HG02938 (cell line): ENCODE measurements at regions not wholly inside any gene's neighbourhood (a gene's known extent, or its start where the extent isn't known, plus 50 kb on each side); places are given as distances from the start of the nearest gene placed in this dataset.

Source experiments
- ATAC-seq: cut with Tn5 transposase; IDR thresholded peaks from one replicate; pipeline ENCODE4 v1.9.1; 2021; ENCODE audit warnings: mild to moderate bottlenecking, moderate library complexity; ENCODE audit not compliant: unreplicated experiment

DNA sequence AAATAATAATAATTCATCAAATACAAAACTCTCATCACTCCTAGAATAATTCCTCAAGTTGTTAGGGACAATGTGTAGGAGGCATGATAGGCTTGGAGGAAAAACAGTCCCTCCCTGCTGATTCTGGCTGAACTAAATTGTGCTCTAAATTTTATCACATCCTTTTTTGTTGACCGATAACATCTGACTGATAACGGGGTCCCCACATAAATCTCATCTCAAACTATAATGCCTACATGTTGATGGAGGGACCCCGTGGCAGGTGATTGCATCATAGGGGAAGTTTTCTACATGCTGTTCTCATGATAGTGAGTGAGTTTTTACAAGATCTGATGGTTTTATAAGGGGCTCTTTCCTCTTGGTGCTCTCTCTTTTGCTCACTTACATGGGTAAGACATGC, 1043.5 kb upstream of the SORCS1 start:
- no peak for ATAC-seq

DNA sequence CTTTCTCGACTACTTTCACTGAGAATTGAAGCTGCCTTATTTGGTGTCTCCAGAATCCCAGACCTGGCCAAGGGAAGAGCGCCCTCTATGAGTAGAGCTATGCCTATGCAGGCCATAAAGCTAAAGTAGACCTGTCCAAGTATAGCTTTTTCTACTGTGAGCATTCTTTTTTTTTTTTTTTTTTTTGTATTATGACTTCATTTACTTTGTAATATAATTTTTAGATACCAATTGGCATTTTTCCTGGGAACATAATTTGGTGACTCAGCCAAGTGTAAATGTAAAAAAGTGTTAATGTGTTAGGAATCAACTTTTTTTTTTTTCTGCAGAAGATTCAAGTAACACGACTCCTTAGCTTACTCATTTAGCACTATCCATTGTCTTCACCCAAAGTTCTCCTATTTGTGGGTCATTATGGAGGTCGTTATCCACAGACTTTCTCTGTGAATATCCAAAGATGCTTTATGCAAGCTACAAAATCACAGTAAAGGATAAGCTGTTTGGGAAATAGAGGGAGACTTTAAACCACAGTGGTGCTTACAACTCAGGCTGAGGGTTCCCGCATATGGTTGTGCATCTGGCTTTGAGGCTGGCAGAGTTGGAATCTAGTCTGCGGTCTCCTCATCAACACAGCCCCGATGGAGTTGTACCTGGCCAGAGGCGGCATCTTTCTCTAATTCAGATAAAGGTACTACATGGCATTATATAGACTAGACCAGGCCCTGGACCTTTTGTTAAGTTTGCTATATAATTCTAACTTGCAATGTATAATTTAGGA, 1040.2 kb upstream of the SORCS1 start:
- no peak for ATAC-seq

DNA sequence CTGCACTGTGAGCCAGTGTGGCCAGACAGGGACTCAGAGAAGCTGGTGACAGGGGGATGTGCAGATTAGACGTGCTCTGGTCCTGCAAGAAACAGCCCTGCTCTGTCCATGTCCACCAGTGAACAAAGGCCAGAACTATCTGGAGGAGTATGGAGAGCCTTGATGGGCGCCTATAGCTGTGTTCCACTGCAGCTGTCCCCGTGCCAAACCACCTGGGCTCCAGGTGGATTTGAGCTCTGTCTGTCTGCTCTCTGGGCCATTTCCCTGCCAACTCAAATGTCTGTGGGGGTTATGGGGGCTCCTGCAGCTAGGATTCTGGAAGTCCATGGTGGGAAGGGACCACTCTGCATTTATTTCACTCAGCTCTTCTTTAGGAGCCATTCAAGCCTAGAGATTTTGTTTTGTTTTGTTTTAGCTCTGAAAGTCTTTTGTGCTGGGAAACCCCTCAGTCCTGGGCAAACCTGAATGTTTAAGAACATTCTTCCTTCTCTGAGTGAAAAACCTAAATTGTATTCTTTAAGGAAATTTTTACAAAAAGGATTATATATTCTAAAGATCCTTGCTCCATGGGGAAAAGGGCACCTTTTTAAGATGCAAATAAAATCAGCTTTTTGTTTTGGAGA, 1039.5 kb upstream of the SORCS1 start:
- ATAC-seq = no peak

DNA sequence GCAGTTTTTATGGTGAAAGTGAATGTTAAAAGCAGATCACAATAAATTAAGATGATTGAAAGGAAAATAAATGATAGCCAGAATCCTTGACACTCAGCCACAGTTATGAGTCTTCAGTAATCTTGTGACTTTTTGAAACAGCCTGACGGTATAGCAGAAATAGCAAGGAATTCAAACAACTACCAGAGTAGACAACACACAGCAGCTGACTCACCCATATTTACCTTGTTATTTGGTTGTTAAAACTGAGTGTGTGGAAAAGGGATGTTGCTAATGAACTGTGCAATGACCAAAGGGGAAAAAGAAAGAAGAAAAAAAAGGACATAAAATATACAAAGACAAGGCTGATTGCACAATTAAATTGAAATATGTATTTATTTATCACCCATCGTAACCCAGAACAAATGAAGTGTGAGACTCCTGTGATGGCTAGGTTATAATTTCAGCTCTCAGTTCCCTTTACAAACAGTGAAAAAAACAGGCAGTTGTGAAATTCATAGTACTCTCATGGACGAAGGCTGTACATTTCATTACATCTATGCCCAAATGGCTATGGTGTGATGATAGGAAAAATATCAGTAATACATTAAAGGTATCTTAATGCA, 1023.0 kb upstream of the SORCS1 start:
- ATAC-seq = no peak

DNA sequence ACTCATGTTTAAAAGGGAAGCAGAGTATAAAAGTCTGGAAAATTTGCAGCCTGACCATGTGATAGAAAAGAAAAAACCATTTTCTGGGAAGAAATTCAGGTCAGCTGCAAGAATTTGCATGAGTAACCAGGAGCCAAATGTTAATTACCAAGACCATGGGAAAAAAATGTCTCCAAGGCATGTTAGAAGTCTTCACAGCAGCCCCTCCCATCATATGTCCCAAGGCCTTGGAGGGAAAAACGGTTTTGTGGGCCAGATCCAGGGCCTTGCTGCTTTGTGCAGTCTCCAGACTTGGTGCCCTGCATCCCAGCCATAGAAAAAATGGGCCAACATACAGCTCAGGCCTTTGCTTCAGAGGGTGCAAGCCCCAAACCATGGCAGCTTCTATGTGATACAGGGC, 1019.6 kb upstream of the SORCS1 start:
- ATAC-seq = no peak

DNA sequence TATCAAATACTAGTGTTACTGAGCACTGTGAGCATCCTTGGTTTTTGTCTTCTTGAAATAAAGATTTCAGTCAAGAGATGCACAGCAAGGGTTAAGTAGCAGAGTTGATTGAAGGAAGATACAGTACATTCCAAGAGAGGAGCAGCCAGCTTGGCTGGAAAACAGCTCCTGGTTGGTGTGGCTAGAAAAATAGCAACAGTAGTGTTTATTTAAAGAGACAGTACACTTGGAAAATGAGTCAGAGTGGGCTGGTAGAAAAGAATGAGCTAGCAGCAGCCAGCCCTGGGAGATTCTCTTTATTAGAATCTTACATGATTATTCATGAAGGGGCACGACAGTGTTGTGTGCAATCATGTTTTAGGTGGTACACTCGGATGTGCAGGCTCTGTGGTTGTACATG, 1016.4 kb upstream of the SORCS1 start:
- ATAC-seq = no peak

DNA sequence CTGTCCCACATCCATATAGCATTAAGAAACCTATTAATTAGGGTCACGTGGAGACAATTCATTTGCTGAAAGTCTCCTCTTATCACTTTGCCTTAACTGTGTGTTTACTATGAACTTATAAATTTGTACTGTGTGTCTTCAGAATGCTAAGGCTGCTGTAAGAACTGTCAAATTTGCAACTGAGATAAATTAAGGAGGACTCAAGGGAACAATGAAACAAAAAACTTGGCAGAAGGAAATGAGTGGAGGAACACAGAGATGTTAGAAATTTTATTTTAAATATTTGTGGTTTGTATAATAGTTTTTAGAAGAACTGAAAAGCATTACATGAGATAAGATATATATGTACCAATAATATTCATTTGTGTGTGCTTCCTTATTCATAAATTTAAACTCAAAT, 1005.3 kb upstream of the SORCS1 start:
- ATAC-seq = no peak

DNA sequence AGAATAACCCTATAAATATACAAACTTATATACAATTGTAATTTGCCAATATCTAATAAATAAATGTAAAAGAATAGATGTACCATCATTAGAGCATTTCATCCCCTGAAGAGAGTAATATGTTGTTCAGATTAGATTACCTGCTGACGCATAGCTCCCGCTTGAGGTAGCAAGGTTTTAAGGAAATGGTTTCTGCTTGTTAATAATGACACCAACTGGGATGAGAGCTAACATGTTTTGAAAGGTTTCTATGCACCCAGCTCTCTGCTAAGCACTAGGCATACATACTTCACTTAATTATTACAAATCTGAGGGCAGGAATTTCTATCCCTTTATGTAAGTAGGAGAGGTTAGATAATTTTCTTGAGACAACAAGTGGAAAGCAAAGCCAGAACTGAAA, 1003.3 kb upstream of the SORCS1 start:
- no peak for ATAC-seq

DNA sequence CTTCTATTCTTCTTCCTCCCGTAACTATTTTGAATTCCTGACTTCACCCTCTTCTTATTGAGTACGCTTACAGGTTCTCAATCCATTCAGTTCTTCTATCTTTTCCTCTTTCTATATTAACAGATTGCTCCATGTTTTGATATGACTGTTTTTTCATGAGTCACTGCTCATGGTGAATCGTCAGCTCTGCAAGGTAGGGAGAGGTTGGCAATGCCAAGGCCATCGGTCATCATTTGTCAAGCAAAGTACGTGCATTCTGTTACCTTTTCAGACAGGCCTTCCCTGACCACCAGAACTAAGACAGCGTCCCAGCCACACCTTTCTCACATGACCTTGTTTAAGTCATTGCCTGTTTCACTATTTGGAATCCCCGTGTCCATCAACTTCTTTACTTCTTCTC, 1001.9 kb upstream of the SORCS1 start:
- ATAC-seq = no peak

DNA sequence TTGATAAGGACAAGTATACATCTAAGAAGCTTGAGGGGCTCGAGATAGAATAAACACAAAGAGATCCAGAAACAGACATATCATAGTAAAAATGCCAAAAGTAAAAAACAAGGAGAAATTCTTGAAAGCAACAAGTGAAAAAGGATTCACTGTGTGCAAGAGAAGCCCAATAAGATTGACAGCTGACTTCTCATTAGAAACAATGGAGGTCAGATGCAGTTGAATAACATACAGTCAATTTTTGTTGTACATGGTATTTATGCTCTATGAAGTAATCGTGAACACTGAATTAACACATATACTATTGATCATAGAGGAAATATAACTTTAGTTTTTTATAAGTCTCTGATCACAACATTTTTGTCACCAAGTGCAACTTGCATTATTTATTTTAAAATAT, 982.8 kb upstream of the SORCS1 start:
- no peak for ATAC-seq

DNA sequence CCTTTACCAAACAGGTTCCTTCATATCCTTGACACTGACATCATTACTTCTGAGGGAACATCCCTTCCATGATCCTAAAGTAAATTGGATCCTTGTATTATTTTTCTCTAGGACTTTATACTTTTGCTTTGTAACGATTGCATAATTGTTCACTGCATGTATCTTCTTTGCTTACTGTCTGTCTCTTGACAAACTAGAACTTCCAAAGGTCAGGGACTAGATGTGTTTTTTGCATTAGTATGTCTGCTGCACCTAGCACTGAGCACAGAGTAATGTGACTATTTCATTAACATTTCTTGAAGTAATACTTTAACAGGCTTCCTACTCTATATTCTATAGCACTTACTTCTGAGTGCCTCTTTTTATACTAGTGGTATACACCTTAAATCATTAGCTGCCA, 976.6 kb upstream of the SORCS1 start:
- no peak for ATAC-seq

DNA sequence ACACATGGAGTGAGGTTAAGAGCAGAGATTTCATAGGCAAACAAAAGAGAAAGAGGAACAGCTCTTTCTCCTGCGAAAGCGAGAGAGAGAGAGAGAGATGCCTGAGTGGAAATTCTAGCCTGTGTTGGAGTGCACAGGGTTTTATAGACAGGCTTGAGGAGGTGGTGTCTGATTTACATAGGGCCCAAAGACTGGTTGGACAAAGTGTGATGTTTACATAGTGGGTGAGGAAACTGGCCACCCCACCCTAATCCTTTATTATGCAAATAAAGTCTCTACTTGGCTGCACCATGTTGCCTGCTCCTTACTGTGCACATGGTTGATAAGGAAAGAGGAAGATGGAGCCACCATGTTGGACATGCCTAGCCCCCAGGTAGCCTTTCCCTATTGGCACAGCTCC, 967.8 kb upstream of the SORCS1 start:
- ATAC-seq = no peak

DNA sequence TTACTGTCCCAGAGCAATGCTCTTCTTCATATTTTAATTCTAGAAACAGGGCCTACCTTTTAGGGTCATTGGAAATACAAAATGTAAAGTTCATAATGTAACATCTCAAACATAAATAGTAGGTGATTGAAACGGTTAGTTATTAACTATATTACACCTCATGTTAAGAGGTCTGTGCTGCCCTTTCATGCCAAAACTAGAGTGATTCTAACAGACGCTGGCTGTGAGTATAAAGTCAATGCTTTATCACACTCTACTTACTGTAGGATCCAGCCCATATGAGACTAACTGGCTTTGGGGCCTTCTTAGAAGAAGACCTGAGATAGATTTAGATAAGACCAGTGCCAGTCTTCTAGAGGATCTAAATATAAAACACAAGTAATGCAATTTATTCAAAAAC, 966.1 kb upstream of the SORCS1 start:
- no peak for ATAC-seq

DNA sequence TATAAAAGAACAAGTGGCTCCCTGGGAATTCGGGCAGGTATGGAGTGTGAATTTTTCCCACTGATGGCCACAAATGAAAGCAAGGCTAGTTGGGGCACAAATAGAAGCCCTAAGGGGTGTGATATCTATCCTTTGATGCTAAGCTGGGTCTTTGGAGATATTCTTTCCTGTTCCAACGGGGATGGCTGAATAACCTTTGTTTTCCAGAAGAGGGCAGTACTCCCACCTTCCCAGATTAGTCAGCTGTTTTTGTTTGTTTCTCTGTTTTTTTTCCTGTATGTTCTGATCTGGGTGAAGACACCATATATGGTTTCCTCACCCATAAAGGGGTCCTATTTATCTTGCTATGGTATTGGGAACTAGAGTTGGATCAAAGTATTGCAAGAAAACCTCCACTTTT, 947.7 kb upstream of the SORCS1 start:
- no peak for ATAC-seq

DNA sequence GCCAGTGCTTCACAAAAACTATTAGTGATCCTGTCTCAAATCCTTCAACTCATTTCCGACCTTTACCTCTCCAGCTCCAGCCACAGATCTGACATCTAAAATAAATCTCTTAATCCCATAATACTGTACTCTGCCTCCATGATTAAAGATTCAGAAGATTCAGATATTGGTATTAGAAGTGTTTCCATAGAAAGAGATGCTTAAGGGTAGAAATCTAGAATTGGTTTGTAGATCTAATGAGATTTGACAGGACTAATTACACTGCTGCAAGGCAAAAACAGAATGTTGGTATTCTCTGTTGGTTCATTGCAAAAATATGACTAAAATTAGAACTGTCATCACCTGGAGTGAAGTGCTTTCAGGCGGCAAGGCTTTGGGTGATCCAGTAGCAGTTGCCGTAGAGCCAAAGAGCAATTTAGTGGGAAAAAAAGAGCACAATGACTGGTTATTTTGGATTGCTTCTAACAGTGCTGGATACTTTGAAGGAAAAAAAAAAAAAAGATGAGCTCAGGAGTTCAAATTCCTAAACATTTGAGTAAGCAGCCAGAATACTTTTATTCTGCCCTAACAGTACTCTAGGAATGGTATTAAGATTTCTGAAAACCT, 940.1 kb upstream of the SORCS1 start:
- ATAC-seq = no peak

DNA sequence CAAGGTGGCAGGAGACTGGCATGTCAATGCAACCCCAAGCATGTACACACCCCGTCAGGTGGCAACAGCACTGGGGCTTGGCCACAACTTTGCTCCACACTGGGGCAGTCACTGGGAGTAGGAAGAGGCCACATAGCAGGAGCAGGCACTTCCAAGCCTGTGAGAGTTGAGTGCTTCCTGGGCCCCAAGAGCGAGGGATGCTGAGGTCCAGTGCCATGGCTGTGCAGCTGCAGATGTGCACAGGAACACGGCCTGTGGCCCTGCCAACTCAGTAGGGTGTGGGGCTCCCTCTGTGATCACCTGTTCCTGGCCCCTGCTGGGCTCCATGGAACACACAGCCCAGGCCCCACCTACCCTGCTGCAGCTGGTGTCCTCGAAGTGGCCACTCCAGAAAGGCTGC, 932.8 kb upstream of the SORCS1 start:
- ATAC-seq = no peak

DNA sequence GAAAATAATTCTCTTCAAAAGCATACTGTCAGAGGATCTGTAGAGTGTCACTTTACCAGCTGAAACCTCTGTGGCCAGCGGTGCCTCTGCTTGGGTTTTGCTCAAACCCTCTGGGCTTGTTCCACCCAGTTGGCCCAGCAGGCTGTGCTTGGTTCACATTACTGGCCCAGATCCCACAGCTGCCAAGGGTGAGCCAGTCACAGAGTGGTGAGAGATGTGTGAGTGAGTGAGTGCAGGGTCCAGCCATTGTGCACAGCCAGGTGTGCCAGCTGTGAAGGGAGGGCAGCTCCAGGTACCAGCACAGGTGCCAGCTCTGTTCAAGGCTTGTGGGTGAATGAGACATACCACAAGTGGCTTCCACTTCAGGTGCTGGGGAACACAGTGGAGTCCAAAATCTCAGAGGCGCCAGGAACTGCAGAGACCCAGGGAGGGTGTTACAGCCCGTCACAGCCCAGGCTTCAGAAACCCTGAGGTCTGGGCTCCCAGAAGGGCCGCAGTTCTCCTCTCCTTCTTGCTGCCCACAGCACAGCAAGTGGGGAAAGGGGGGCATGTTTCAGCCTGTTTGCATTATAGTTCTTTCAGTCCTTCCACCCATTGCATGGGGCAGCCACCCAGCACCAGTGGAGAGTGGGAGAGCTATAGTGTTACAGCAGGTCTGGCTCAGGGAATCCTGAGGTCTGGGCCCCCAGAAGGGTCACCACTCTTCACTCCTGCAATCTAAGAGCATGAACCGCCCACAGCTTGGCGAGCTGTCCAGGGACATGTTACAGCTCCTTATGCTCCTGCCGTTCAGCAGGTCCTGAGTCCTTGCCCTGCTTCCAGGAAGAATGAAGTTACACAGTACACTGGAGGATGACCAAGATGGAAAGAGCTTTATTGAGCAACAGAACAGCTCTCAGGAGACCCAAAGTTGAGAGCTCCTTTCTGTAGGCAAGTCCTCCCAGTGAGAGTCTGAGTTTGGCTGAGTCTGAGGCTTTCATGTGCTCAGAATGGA, 931.7 kb upstream of the SORCS1 start:
- no peak for ATAC-seq

DNA sequence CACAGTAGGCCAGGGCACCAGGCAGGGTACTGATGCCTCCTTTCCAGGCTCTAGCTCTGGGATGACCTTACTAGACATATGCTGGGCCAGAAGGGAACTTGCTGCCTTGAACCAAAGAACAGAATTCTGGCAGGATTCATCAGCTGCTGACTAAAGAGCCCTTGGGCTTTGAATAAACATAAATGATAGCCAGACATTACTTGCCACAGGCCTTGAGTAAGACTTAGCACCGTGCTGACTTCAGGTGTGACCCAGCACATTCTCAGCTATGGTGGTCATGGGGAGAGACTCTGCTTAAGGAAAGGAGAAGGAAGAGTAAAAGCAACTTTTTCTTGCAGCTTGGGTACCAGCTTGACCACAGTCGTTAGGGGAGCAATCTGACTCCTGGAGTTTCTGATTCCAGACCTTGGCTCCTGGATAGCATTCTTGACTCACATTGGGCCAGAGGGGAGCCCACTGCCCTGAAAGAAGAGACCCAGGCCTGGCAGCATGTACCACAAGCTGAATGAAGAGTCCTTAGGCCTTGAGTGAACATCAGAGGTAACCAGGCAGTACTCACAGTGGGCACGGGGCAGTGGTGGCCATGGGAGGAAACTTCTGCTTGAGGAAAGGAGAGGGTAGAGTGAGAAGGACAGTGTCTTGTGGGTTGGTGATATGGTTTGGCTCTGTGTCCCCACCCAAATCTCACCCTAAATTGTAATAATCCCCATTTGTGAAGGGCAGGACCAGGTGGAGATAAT, 926.1 kb upstream of the SORCS1 start:
- no peak for ATAC-seq

DNA sequence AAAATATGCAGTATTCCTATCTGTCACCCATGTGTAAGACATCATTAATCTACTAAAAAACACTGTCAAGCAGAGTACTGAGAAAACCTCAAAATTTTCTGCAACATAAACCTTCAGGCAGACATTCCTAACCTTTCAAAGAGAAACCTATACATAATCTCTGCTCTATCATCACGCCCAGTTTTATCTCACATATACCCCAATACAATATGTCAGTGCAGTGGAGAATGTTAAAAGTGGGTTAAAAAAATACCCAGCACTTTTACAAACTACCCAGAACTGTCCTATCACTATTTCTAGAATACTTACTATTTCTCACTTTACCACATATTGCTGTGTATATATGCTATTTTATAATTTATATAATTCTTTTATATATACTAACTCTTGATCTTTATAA, 922.0 kb upstream of the SORCS1 start:
- ATAC-seq = no peak

DNA sequence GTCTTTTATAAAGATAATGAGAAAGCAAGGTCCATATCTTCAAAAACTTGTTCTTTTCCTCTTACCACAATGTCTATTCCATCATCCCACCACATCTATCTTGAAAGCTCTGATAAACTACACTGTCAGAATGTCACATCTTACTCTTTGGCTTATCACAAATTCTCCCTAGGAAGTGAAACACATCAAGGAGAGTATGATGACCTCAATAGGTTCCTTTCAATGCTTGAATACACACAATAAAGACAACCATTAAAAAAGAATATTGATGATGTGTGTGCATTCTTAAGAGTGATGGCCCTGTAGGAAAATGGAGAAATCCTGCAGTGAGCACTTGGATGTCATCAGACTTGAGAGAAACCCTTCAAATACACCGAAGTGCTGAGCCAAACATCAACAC, 918.1 kb upstream of the SORCS1 start:
- no peak for ATAC-seq
